ENCODE measurements at regions not wholly inside any gene's neighbourhood (a gene's known extent, or its start where the extent isn't known, plus 50 kb on each side); places are given as distances from the start of the nearest gene placed in this dataset.

DNA sequence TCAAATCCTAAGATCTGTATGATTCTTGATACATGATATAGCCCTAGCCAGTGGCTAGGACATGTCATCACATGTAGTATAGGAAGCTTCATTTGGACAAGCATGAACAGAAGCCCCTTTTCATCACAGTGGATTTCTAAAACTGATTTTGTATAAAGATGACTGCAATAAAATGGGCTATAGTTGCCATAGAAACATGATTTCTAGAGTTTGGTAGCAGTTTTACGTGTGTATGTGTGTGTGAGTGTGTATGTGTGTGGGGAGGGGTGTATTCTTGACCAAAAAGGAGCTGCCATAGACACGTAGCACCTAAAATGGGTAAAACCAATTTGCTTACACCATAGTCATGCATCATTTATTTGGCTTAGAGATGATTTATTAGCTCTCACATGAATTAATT, 200.5 kb upstream of the CNR1 start:
- H3K4me1 ChIP-seq (ENCODE audit: control insufficient read depth, extremely low read depth, insufficient read depth, low read length) = no peaks in the 10 kb centered on the region
- peaks cover 8% of the 10 kb centered on the region for H3K27me3 ChIP-seq (ENCODE audit: control insufficient read depth, extremely low read depth, insufficient read depth, low read length)
- TF ChIP-seq, protein P1, sequence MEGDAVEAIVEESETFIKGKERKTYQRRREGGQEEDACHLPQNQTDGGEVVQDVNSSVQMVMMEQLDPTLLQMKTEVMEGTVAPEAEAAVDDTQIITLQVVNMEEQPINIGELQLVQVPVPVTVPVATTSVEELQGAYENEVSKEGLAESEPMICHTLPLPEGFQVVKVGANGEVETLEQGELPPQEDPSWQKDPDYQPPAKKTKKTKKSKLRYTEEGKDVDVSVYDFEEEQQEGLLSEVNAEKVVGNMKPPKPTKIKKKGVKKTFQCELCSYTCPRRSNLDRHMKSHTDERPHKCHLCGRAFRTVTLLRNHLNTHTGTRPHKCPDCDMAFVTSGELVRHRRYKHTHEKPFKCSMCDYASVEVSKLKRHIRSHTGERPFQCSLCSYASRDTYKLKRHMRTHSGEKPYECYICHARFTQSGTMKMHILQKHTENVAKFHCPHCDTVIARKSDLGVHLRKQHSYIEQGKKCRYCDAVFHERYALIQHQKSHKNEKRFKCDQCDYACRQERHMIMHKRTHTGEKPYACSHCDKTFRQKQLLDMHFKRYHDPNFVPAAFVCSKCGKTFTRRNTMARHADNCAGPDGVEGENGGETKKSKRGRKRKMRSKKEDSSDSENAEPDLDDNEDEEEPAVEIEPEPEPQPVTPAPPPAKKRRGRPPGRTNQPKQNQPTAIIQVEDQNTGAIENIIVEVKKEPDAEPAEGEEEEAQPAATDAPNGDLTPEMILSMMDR (optimal IDR thresholded peaks at IDR 0.05 in 1 of 3, IDR thresholded peaks at IDR 0.05 in 1 of 3, conservative IDR thresholded peaks at IDR 0.05 in 1 of 3; ENCODE audit: extremely low read depth in 1 of 3, insufficient read depth in 2 of 3, low read length in 3 of 3) = no peak
- TF ChIP-seq EZH2 (IDR thresholded peaks at IDR 0.05; ENCODE audit: low read length) = no peak
- no peaks in the 10 kb centered on the region for H3K9me1 ChIP-seq (ENCODE audit: control insufficient read depth, extremely low read depth, insufficient read depth, low read length)
- no peak overlapping the region for H3K4me2 ChIP-seq (ENCODE audit: control insufficient read depth, extremely low read depth, insufficient read depth, low read depth, low read length)
- no peaks in the 10 kb centered on the region for H3K79me2 ChIP-seq (ENCODE audit: control insufficient read depth, insufficient read depth, low read length)
- FAIRE-seq = no peak
- H3K36me3 ChIP-seq (ENCODE audit: control insufficient read depth in 2 of 2, extremely low read depth in 1 of 2, insufficient read depth in 2 of 2, low read length in 2 of 2) = no peaks in the 10 kb centered on the region
- no peak overlapping the region for H2AFZ ChIP-seq (ENCODE audit: control insufficient read depth, low read length)
- no peak for DNase-seq (ENCODE audit: low read depth, low spot score)
- H3K9me3 ChIP-seq (ENCODE audit: control insufficient read depth, low read depth, low read length) = no peaks in the 10 kb centered on the region
- no peak overlapping the region for H3K9ac ChIP-seq (ENCODE audit: control insufficient read depth, extremely low read depth, insufficient read depth, low read length)
- H3K4me3 ChIP-seq (ENCODE audit: control insufficient read depth in 2 of 3, extremely low read depth in 1 of 3, insufficient read depth in 2 of 3, low read depth in 1 of 3, low read length in 3 of 3) = no peak overlapping the region
- no peaks in the 10 kb centered on the region for H4K20me1 ChIP-seq (ENCODE audit: control insufficient read depth, extremely low read depth, insufficient read depth, low read length)
- dilution Hi-C loops (cut with MboI; ENCODE audit: extremely low pct_ligation_motif_present, low sequenced_read_pairs) = no loop called here
- H3K27ac ChIP-seq (ENCODE audit: control insufficient read depth, insufficient read depth, low read length) = no peak overlapping the region

DNA sequence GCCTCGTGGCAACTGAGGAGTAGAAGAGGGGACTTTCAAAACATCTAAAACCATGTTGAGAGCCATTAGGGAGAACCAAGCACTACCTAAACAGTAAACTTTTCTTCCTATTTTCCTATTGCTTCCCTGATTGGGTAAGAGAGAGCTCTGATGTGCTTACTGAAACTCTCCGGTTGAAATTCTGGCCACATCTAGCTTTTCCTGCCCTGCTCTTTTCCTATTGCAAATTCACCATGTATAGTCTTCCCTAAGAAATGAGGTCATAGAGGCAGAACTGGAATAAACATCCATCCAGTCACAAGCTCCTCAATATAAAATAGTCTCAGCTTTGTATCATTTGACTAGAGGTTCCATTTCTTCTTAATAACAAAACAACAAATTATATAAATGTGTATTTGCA, 199.5 kb upstream of the CNR1 start:
- DNase-seq (ENCODE audit: low read depth, low spot score) (no peak), FAIRE-seq (no peak)
- no peaks in the 10 kb centered on the region for H3K9me3 ChIP-seq (ENCODE audit: control insufficient read depth, low read depth, low read length)
- no peaks in the 10 kb centered on the region for H4K20me1 ChIP-seq (ENCODE audit: control insufficient read depth, extremely low read depth, insufficient read depth, low read length)
- no peaks in the 10 kb centered on the region for H3K9me1 ChIP-seq (ENCODE audit: control insufficient read depth, extremely low read depth, insufficient read depth, low read length)
- TF ChIP-seq, protein P1 (optimal IDR thresholded peaks at IDR 0.05 in 1 of 3, IDR thresholded peaks at IDR 0.05 in 1 of 3, conservative IDR thresholded peaks at IDR 0.05 in 1 of 3; ENCODE audit: extremely low read depth in 1 of 3, insufficient read depth in 2 of 3, low read length in 3 of 3) = no peak
- TF ChIP-seq EZH2 (IDR thresholded peaks at IDR 0.05; ENCODE audit: low read length) = no peak
- H2AFZ ChIP-seq (ENCODE audit: control insufficient read depth, low read length) = no peak overlapping the region
- no peak overlapping the region for H3K27ac ChIP-seq (ENCODE audit: control insufficient read depth, insufficient read depth, low read length)
- no peaks in the 10 kb centered on the region for H3K4me1 ChIP-seq (ENCODE audit: control insufficient read depth, extremely low read depth, insufficient read depth, low read length)
- no peaks in the 10 kb centered on the region for H3K36me3 ChIP-seq (ENCODE audit: control insufficient read depth in 2 of 2, extremely low read depth in 1 of 2, insufficient read depth in 2 of 2, low read length in 2 of 2)
- no peak overlapping the region for H3K4me2 ChIP-seq (ENCODE audit: control insufficient read depth, extremely low read depth, insufficient read depth, low read depth, low read length)
- dilution Hi-C loops (cut with MboI; ENCODE audit: extremely low pct_ligation_motif_present, low sequenced_read_pairs) = no loop called here
- H3K79me2 ChIP-seq (ENCODE audit: control insufficient read depth, insufficient read depth, low read length) = no peaks in the 10 kb centered on the region
- no peak overlapping the region for H3K4me3 ChIP-seq (ENCODE audit: control insufficient read depth in 2 of 3, extremely low read depth in 1 of 3, insufficient read depth in 2 of 3, low read depth in 1 of 3, low read length in 3 of 3)
- no peaks in the 10 kb centered on the region for H3K27me3 ChIP-seq (ENCODE audit: control insufficient read depth, extremely low read depth, insufficient read depth, low read length)
- no peak overlapping the region for H3K9ac ChIP-seq (ENCODE audit: control insufficient read depth, extremely low read depth, insufficient read depth, low read length)
